Effector memory CD4-positive, alpha-beta T cell (primary cell): ENCODE measurements at regions not wholly inside any gene's neighbourhood (a gene's known extent, or its start where the extent isn't known, plus 50 kb on each side); places are given as distances from the start of the nearest gene placed in this dataset.

Source experiments
- DNase-seq, 3 donors: peaks; one replicate each; pipeline ENCODE4 v3.0.0-alpha.2; 2020
- H3K27ac ChIP-seq: 2 replicates; pipeline ENCODE4 v1.7.0; 2013; ENCODE audit warnings: mild to moderate bottlenecking, low read length, moderate library complexity; ENCODE audit not compliant: insufficient read depth, poor library complexity, severe bottlenecking
- H3K27me3 ChIP-seq: replicated peaks from 2 replicates; pipeline ENCODE4 v1.7.0; 2013; ENCODE audit warnings: mild to moderate bottlenecking, low read length; ENCODE audit not compliant: insufficient read depth, control insufficient read depth, poor library complexity, severe bottlenecking
- H3K36me3 ChIP-seq: 2 replicates; pipeline ENCODE4 v1.7.0; 2013; ENCODE audit warnings: mild to moderate bottlenecking, low read length, moderate library complexity; ENCODE audit not compliant: control insufficient read depth, insufficient read depth
- H3K4me1 ChIP-seq: 2 replicates; pipeline ENCODE4 v1.7.0; 2013; ENCODE audit warnings: low read length, mild to moderate bottlenecking; ENCODE audit not compliant: control insufficient read depth, insufficient read depth, poor library complexity, severe bottlenecking
- H3K4me3 ChIP-seq: 2 replicates; pipeline ENCODE4 v1.7.0; 2013; ENCODE audit warnings: low read length, low read depth, mild to moderate bottlenecking; ENCODE audit not compliant: insufficient read depth, poor library complexity, severe bottlenecking
- H3K9me3 ChIP-seq: 2 replicates; pipeline ENCODE4 v1.7.0; 2013; ENCODE audit warnings: mild to moderate bottlenecking, low read length, moderate library complexity; ENCODE audit not compliant: control insufficient read depth

- Histone ChIP-seq H3K9me3 (no peaks in the 10 kb centered on the region), H3K36me3 (no peaks in the 10 kb centered on the region), H3K4me3 (no peak overlapping the region), H3K27me3 (no peaks in the 10 kb centered on the region), H3K4me1 (no peaks in the 10 kb centered on the region), H3K27ac (no peak overlapping the region)
- no peak for DNase-seq
Measured at GRCh38 chr3:187896646-187897045, 151.4 kb upstream of the BCL6 start.

DNA sequence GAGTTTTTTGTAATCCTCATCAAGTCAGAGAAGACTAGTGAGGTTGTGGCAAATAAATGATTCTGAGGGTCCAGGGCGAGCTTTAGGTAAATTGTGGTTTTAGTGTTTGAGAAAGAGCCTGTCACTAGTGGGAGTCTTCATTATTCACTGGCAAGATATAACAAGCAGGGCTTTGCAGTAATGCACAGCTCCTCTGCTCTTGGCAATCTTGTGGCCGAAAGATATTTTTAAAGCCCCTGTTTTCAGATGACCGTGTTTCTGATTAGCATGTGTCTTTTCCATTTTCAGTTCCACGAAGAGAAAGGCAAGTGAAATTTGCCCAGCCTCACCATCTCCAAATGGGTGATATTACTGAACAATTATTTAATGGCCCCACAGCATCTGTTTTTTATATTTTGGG is 154.0 kb upstream of the BCL6 start:
- H3K27ac ChIP-seq = no peak overlapping the region
- no peak for DNase-seq

GRCh38 chr3:187900993-187901755 is 155.9 kb upstream of the BCL6 start:
- DNase-seq = no peak
- Histone ChIP-seq H3K27ac (no peak overlapping the region), H3K4me1 (no peaks in the 10 kb centered on the region), H3K27me3 (no peaks in the 10 kb centered on the region), H3K36me3 (no peaks in the 10 kb centered on the region), H3K4me3 (no peak overlapping the region), H3K9me3 (no peaks in the 10 kb centered on the region)

More for the DNA sequence above, 154.0 kb upstream of the BCL6 start:
- H3K4me3 ChIP-seq = no peak overlapping the region
- no peaks in the 10 kb centered on the region for H3K27me3 ChIP-seq
- no peaks in the 10 kb centered on the region for H3K9me3 ChIP-seq
- H3K36me3 ChIP-seq = no peaks in the 10 kb centered on the region
- no peaks in the 10 kb centered on the region for H3K4me1 ChIP-seq

DNA sequence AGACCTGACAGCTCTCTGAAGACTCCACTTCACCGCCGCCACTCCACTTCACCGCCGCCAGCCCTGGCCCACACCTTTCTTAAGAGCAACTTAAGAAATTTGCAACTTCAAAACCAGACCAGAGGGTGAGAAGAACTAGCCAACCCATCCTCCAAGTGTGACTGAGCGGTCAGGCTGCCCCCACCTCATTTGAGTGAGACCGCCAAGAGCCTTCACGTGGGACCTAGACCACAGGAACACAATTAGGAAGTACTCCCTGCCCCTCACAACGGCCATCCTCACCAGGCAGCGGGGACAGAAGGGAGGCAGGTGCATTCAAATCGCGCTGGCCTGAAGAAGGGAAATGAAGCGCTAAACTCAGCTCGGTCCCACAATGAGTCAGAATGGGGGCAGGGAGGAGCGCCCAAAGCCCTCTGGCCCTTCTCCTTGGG is 156.8 kb upstream of the BCL6 start:
- no peaks in the 10 kb centered on the region for H3K36me3 ChIP-seq
- no peak overlapping the region for H3K27ac ChIP-seq
- no peaks in the 10 kb centered on the region for H3K4me1 ChIP-seq
- no peaks in the 10 kb centered on the region for H3K27me3 ChIP-seq
- H3K9me3 ChIP-seq = no peaks in the 10 kb centered on the region
- DNase-seq = no peak
- H3K4me3 ChIP-seq = no peak overlapping the region

GRCh38 chr3:187902936-187903335 is 157.7 kb upstream of the BCL6 start:
- no peaks in the 10 kb centered on the region for H3K9me3 ChIP-seq
- no peaks in the 10 kb centered on the region for H3K4me1 ChIP-seq
- H3K4me3 ChIP-seq = no peak overlapping the region
- H3K36me3 ChIP-seq = no peaks in the 10 kb centered on the region
- no peak overlapping the region for H3K27ac ChIP-seq
- no peaks in the 10 kb centered on the region for H3K27me3 ChIP-seq
- DNase-seq = no peak

DNA sequence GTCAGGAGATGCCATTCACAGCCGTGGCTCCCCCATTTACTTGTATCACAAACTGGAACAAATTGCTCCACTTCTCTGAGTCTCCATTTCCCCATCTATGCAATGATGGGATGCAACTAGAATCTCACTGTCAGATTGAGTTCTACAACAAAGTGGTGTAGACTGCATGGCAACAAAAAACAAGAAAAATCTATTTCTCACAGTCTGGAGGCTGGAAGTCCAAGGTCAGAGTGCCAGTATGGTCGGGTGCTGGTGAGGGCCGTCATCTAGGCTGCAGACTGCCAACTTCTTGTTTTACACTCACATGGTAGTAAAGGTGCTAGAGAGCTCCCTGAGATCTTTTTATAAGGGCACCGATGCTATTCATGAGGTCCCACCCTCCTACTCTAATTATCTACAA is 158.4 kb upstream of the BCL6 start:
- no peaks in the 10 kb centered on the region for H3K9me3 ChIP-seq
- no peak overlapping the region for H3K4me3 ChIP-seq
- H3K27me3 ChIP-seq = no peaks in the 10 kb centered on the region
- no peak for DNase-seq
- H3K27ac ChIP-seq = no peak overlapping the region
- H3K4me1 ChIP-seq = no peaks in the 10 kb centered on the region
- no peaks in the 10 kb centered on the region for H3K36me3 ChIP-seq

DNA sequence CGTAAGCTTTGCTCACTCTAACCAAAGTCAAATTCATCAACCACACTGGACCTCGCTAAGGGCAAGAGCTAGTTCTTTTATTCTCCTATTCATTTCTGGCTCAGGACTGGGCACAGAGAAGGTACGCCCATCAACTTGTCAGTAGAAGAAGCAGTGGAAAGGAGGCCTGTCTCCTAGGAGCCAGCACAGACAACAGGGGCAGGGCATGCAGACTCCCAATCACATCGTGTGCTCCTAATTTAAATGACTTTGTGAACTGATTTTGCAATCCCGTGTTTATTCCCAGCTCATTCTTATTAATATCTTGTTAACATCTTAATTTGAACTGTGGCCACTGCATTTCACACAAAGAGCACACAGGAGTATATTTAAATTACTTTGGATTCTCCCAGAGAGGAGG is 161.1 kb upstream of the BCL6 start:
- H3K27ac ChIP-seq = no peak overlapping the region
- H3K4me3 ChIP-seq = no peak overlapping the region
- H3K27me3 ChIP-seq = no peaks in the 10 kb centered on the region

DNA sequence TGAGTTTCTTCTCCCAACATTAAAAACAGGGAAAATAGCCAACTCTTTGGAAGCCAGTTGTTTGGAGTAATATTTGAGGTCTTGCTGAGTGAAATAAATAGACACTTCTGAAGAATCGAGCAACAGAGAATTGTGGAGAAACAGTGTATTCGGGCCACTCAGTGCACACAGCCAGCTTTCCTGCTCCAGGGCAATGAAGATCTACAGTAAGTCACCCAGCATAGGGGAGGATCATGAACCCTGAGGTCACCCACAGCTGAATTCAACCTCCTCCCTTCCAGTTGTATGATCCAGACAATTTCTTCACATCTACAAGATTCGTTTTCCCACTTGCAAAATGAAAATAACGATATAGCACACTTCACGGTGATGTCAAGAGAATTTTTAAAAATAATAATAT is 161.7 kb upstream of the BCL6 start:
- H3K4me3 ChIP-seq = no peak overlapping the region
- no peak for DNase-seq
- H3K9me3 ChIP-seq = no peaks in the 10 kb centered on the region
- no peaks in the 10 kb centered on the region for H3K36me3 ChIP-seq
- H3K27me3 ChIP-seq = no peaks in the 10 kb centered on the region
- H3K4me1 ChIP-seq = no peaks in the 10 kb centered on the region
- no peak overlapping the region for H3K27ac ChIP-seq

More for the DNA sequence above, 161.1 kb upstream of the BCL6 start:
- no peak for DNase-seq
- Histone ChIP-seq H3K9me3 (no peaks in the 10 kb centered on the region), H3K36me3 (no peaks in the 10 kb centered on the region), H3K4me1 (no peaks in the 10 kb centered on the region)

GRCh38 chr3:187909866-187910265 is 164.6 kb upstream of the BCL6 start:
- H3K36me3 ChIP-seq = no peaks in the 10 kb centered on the region
- no peak overlapping the region for H3K27ac ChIP-seq
- no peaks in the 10 kb centered on the region for H3K9me3 ChIP-seq
- no peaks in the 10 kb centered on the region for H3K27me3 ChIP-seq
- DNase-seq = no peak
- no peaks in the 10 kb centered on the region for H3K4me1 ChIP-seq
- H3K4me3 ChIP-seq = no peak overlapping the region

- Histone ChIP-seq H3K4me3 (no peak overlapping the region), H3K4me1 (no peaks in the 10 kb centered on the region), H3K27ac (no peak overlapping the region), H3K9me3 (no peaks in the 10 kb centered on the region), H3K27me3 (no peaks in the 10 kb centered on the region), H3K36me3 (no peaks in the 10 kb centered on the region)
- no peak for DNase-seq
Measured at GRCh38 chr3:187912007-187912406, 166.7 kb upstream of the BCL6 start.
